ENCODE measurements at regions not wholly inside any gene's neighbourhood (a gene's known extent, or its start where the extent isn't known, plus 50 kb on each side); places are given as distances from the start of the nearest gene placed in this dataset.

- Histone ChIP-seq H3K27me3 (ENCODE audit: insufficient read depth, low read depth) (no peaks in the 10 kb centered on the region), H3K79me2 (ENCODE audit: low read depth) (no peaks in the 10 kb centered on the region), H3K4me2 (no peak overlapping the region), H3K9me3 (ENCODE audit: insufficient read depth, low read depth) (no peaks in the 10 kb centered on the region), H3K27ac (no peak overlapping the region), H3K36me3 (ENCODE audit: low read depth) (no peaks in the 10 kb centered on the region), H3K9me2 (ENCODE audit: insufficient read depth) (no peaks in the 10 kb centered on the region), H2AFZ (no peak overlapping the region), H3F3A (ENCODE audit: insufficient read depth, low read depth) (no peaks in the 10 kb centered on the region), H4K20me1 (ENCODE audit: insufficient read depth) (no peaks in the 10 kb centered on the region), H3K4me1 (replicated peaks; ENCODE audit: insufficient read depth) (no peaks in the 10 kb centered on the region), H3K4me3 (no peak overlapping the region)
- DNase-seq = no peak
- TF ChIP-seq, protein P1, sequence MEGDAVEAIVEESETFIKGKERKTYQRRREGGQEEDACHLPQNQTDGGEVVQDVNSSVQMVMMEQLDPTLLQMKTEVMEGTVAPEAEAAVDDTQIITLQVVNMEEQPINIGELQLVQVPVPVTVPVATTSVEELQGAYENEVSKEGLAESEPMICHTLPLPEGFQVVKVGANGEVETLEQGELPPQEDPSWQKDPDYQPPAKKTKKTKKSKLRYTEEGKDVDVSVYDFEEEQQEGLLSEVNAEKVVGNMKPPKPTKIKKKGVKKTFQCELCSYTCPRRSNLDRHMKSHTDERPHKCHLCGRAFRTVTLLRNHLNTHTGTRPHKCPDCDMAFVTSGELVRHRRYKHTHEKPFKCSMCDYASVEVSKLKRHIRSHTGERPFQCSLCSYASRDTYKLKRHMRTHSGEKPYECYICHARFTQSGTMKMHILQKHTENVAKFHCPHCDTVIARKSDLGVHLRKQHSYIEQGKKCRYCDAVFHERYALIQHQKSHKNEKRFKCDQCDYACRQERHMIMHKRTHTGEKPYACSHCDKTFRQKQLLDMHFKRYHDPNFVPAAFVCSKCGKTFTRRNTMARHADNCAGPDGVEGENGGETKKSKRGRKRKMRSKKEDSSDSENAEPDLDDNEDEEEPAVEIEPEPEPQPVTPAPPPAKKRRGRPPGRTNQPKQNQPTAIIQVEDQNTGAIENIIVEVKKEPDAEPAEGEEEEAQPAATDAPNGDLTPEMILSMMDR (conservative IDR thresholded peaks at IDR 0.05) = no peak
- TF ChIP-seq EZH2 (IDR thresholded peaks at IDR 0.05; ENCODE audit: low read depth) = no peak
- CTCF ChIA-PET = no interaction called here
- intact Hi-C loops (cut with micrococcal nuclease; ENCODE audit: unreplicated experiment) = no loop called here
- BruUV-seq (replicated peaks) = no TSS peak
- POLR2A ChIA-PET (ENCODE audit: unreplicated experiment) = no interaction called here
Measured at GRCh38 chr2:147049957-147050356, 794.9 kb upstream of the ACVR2A start.

GRCh38 chr2:147046473-147046872, 798.4 kb upstream of the ACVR2A start:
- H3K36me3 ChIP-seq (ENCODE audit: low read depth) = no peaks in the 10 kb centered on the region
- H3F3A ChIP-seq (ENCODE audit: insufficient read depth, low read depth) = no peaks in the 10 kb centered on the region
- no peak for TF ChIP-seq EZH2 (IDR thresholded peaks at IDR 0.05; ENCODE audit: low read depth)
- TF ChIP-seq, protein P1 (conservative IDR thresholded peaks at IDR 0.05) = no peak
- no peaks in the 10 kb centered on the region for H4K20me1 ChIP-seq (ENCODE audit: insufficient read depth)
- CTCF ChIA-PET = no interaction called here
- H3K4me2 ChIP-seq = no peak overlapping the region
- H3K4me3 ChIP-seq = no peak overlapping the region
- intact Hi-C loops (cut with micrococcal nuclease; ENCODE audit: unreplicated experiment) = no loop called here
- no peaks in the 10 kb centered on the region for H3K79me2 ChIP-seq (ENCODE audit: low read depth)
- POLR2A ChIA-PET (ENCODE audit: unreplicated experiment) = no interaction called here
- H3K9me2 ChIP-seq (ENCODE audit: insufficient read depth) = no peaks in the 10 kb centered on the region
- H3K27ac ChIP-seq = no peak overlapping the region
- BruUV-seq (replicated peaks) = no TSS peak
- H3K27me3 ChIP-seq (ENCODE audit: insufficient read depth, low read depth) = no peaks in the 10 kb centered on the region
- H2AFZ ChIP-seq = no peak overlapping the region
- no peaks in the 10 kb centered on the region for H3K4me1 ChIP-seq (replicated peaks; ENCODE audit: insufficient read depth)
- DNase-seq = no peak
- no peaks in the 10 kb centered on the region for H3K9me3 ChIP-seq (ENCODE audit: insufficient read depth, low read depth)

- peak in 1 of 2 experiments; percentile 25 for DNase-seq
- ChIA-PET CTCF (interaction anchor here (0.7 kb wide), 1 partner anchor 201 kb away, joined by 12 read pairs; no protein-coding TSS in a partner anchor), POLR2A (ENCODE audit: unreplicated experiment) (no interaction called here)
- no peak overlapping the region for H2AFZ ChIP-seq
- no peak overlapping the region for H3K4me2 ChIP-seq
- no peaks in the 10 kb centered on the region for H4K20me1 ChIP-seq (ENCODE audit: insufficient read depth)
- H3K27me3 ChIP-seq (ENCODE audit: insufficient read depth, low read depth) = no peaks in the 10 kb centered on the region
- H3K36me3 ChIP-seq (ENCODE audit: low read depth) = no peaks in the 10 kb centered on the region
- H3K4me1 ChIP-seq (replicated peaks; ENCODE audit: insufficient read depth) = no peaks in the 10 kb centered on the region
- H3K9me2 ChIP-seq (ENCODE audit: insufficient read depth) = no peaks in the 10 kb centered on the region
- no peak for TF ChIP-seq EZH2 (IDR thresholded peaks at IDR 0.05; ENCODE audit: low read depth)
- TF ChIP-seq, protein P1 (conservative IDR thresholded peaks at IDR 0.05) = peak; percentile 69
- H3F3A ChIP-seq (ENCODE audit: insufficient read depth, low read depth) = no peaks in the 10 kb centered on the region
- intact Hi-C loops (cut with micrococcal nuclease; ENCODE audit: unreplicated experiment) = loop anchor here (2.0 kb wide), 1 partner anchor 864 kb away; no protein-coding TSS in a partner anchor
- H3K79me2 ChIP-seq (ENCODE audit: low read depth) = no peaks in the 10 kb centered on the region
- no TSS peak for BruUV-seq (replicated peaks)
- no peak overlapping the region for H3K4me3 ChIP-seq
- no peaks in the 10 kb centered on the region for H3K9me3 ChIP-seq (ENCODE audit: insufficient read depth, low read depth)
- no peak overlapping the region for H3K27ac ChIP-seq
Measured at GRCh38 chr2:147045113-147045512, 799.7 kb upstream of the ACVR2A start.
